AG09309 (cell line): ENCODE measurements at regions not wholly inside any gene's neighbourhood (a gene's known extent, or its start where the extent isn't known, plus 50 kb on each side); places are given as distances from the start of the nearest gene placed in this dataset.

ENCODE experiments used
- DNase-seq: peaks from one replicate; pipeline ENCODE4 v3.0.0-alpha.2; 2010; ENCODE audit warnings: low read depth
- H3K4me3 ChIP-seq: 2 replicates; pipeline ENCODE4 v1.5.1; 2011; ENCODE audit warnings: mild to moderate bottlenecking, low read depth, low read length, moderate library complexity; ENCODE audit not compliant: control insufficient read depth
- TF ChIP-seq, protein P1 (sequence below): IDR thresholded peaks from 2 replicates; pipeline ENCODE4 v1.5.1; 2011; ENCODE audit warnings: mild to moderate bottlenecking, low read depth, low read length, inconsistent platforms; ENCODE audit not compliant: insufficient read depth, control insufficient read depth; ENCODE audit errors: missing control alignments

DNA sequence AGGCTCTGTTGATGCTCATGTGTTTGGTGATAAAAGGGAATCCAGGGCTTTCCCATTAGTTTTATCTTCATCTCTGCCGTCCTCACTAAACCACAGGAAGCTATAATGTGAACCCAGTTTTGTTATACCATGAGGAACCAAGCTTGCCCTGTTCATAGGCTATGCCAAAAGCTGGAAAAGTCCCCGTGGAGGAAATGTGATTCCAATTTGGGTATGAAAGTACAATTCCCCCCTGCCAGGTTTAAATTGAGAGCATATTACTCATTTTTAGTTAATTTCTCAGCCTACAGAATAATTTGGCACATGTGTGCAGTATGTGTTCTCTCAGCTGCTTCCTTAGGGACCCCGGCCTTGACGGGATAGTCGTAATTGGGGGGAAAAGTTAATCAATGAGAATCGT, 327.4 kb downstream of the RND3 start:
- no peak for DNase-seq
- H3K4me3 ChIP-seq, result no peak overlapping the region

DNA sequence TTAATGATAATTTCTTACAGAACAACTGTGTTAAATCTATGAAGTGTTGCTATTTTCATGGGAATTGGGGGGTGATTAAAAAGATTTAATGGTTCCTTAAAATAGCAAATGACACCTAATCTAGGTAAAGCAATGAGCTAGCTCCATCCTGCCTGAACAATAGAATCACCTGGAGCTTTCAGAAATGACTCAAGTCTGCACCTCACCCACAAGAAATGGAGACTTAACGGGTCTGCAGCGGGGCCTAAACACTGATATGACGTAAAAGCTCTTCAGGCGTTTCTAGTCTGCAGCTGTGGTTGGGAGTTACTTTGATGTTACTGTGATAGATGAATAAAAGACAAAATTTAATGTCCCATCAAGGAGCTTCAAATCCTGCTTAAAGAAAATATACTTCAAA, 328.2 kb downstream of the RND3 start:
- H3K4me3 ChIP-seq, result no peak overlapping the region
- TF ChIP-seq, protein P1, sequence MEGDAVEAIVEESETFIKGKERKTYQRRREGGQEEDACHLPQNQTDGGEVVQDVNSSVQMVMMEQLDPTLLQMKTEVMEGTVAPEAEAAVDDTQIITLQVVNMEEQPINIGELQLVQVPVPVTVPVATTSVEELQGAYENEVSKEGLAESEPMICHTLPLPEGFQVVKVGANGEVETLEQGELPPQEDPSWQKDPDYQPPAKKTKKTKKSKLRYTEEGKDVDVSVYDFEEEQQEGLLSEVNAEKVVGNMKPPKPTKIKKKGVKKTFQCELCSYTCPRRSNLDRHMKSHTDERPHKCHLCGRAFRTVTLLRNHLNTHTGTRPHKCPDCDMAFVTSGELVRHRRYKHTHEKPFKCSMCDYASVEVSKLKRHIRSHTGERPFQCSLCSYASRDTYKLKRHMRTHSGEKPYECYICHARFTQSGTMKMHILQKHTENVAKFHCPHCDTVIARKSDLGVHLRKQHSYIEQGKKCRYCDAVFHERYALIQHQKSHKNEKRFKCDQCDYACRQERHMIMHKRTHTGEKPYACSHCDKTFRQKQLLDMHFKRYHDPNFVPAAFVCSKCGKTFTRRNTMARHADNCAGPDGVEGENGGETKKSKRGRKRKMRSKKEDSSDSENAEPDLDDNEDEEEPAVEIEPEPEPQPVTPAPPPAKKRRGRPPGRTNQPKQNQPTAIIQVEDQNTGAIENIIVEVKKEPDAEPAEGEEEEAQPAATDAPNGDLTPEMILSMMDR, result no peak
- no peak for DNase-seq

More for the DNA sequence above, 327.4 kb downstream of the RND3 start:
- TF ChIP-seq, protein P1, result no peak

DNA sequence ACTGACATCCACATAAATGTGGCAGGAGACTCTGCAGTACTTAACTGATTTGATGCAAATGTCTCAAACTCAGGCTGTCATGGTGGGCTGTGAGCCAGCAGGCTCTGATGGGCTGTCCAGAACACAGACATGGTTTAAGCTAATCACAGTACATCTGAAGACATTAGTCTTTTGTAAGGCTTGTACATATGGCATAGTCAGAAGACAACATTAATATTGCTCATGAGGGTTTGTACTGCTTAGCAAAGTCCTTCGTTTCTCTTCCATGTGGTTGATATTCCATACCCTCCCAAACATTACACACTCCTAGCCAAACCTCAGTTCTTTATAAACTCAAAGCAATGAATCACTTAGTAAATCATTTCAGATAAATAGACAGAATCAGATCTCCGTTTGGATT, 330.6 kb downstream of the RND3 start:
- DNase-seq, result no peak
- TF ChIP-seq, protein P1, result no peak

DNA sequence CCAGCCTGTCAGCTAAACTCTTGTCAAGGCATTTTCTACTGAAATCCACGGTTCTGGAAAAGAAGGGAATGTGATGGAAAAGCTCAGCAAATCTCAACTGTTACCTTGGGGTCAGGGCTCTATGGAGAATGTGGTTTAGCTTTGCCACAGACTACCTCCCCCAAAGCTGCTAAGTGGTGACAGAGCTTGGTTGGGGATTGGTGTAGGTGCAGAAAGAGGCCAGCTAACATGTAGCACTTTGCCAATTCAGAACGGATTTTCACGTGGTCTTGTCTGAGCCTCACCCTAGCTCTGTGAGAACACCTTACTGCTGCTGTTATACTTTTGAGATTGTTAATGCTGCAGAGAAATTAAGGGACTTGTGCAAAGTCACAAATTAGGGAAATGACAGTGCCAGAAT, 331.1 kb downstream of the RND3 start:
- no peak overlapping the region for H3K4me3 ChIP-seq
- no peak for DNase-seq
- TF ChIP-seq, protein P1, result no peak

More for the DNA sequence above, 330.6 kb downstream of the RND3 start:
- H3K4me3 ChIP-seq, result no peak overlapping the region

DNA sequence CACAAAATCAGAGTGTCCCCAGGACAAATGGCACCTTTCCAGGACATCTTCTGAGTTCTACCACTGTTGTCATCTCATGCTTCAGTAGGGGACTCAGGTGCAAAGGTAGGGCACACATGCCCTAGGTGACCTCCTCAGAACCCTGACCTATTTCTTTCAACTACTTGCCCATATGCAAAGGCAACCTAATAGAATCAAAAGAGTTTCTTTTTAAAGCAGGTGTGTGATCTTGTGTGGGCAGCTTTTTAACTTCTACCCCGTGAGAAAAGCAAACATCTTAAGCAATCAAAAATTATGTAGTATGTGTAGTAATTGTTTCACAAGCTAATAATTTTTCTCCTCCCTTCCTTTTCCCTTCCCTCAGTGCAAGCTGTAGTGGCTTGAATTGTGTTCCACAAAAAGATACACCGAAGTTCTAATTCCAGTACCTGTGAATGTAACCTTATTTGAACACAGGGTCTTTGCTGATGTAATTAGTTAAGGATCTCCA, 333.1 kb downstream of the RND3 start:
- no peak overlapping the region for H3K4me3 ChIP-seq
- TF ChIP-seq, protein P1, result no peak
- no peak for DNase-seq

DNA sequence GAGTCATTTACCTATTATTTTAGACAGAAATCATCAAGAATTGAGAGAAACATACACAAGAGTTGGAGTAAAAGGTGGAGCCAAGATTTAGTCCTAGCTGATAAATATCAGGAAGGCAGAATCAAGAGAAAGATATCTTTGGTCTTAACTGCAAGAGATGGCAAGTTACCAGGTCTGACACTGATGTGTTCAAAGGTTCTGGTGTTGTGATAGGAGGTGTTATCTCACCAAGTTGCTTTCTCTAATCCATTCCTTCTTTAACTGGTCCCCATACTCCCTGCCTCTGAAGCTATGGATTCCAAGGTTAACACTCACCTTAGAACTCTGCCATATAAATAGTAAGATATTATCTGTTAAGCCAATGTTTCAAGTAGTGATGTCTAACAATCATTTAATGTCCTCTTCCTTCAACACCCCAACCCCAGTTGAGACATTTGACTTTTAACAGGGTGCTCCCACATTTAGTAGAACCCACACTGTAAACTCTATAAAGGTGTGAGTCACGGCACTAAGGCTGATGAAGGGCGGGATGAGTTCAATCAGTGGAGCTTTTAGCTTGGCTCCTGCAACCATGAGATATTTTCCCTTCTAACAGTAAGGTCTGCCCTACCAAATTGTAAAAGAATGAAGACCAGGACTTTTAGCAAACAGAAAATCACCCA, 333.7 kb downstream of the RND3 start:
- H3K4me3 ChIP-seq, result no peak overlapping the region
- TF ChIP-seq, protein P1, result no peak

DNA sequence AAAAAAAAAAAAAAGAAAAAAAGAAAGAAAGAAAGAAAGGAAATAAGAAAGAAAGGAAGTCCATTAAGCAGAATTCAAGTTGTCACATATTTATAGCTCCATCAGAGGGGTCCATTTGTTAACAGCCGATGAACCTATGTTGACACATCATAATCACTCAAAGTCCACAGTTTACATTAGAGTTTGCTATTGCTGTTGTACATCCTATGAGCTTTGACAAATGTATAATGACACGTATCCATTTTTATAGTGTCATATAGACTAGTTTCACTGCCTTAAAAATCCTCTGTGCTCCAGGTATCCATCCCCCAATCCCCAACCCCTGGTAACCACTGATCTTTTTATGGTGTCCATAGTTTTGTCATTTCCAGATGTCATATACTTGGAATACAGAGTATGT, 335.2 kb downstream of the RND3 start:
- no peak overlapping the region for H3K4me3 ChIP-seq
- no peak for DNase-seq
- TF ChIP-seq, protein P1, result no peak

More for the DNA sequence above, 333.7 kb downstream of the RND3 start:
- no peak for DNase-seq
